ENCODE measurements at regions not wholly inside any gene's neighbourhood (a gene's known extent, or its start where the extent isn't known, plus 50 kb on each side); places are given as distances from the start of the nearest gene placed in this dataset.

GRCh38 chr2:164368896-164369295, 252.4 kb downstream of the GRB14 start:
- DNase-seq (ENCODE audit: extremely low spot score): no peak
- H3K9me3 ChIP-seq: no peaks in the 10 kb centered on the region
- no peak overlapping the region for H3K27ac ChIP-seq (replicated peaks in 1 of 4)
- 47% methylated on average over 2 of the region's 2 CpGs for WGBS
- H3K4me3 ChIP-seq: no peak overlapping the region
- H3K27me3 ChIP-seq: no peaks in the 10 kb centered on the region
- intact Hi-C loops (cut with DNase I): no loop called here
- no peak for TF ChIP-seq CTCF (IDR thresholded peaks at IDR 0.05)
- no peak for TF ChIP-seq EP300 (IDR thresholded peaks at IDR 0.05)
- peaks cover 0 to 6% (median 0%) of the 10 kb centered on the region in 4 donors for H3K4me1 ChIP-seq
- no peaks in the 10 kb centered on the region for H3K36me3 ChIP-seq

GRCh38 chr2:164363646-164364045, 257.6 kb downstream of the GRB14 start:
- TF ChIP-seq CTCF (IDR thresholded peaks at IDR 0.05): no peak
- TF ChIP-seq POLR2AphosphoS5 (IDR thresholded peaks at IDR 0.05): no peak
- no peak overlapping the region for H3K27ac ChIP-seq (replicated peaks in 1 of 4)
- H3K4me1 ChIP-seq: no peaks in the 10 kb centered on the region
- H3K27me3 ChIP-seq: no peaks in the 10 kb centered on the region
- intact Hi-C loops (cut with DNase I): no loop called here
- no peaks in the 10 kb centered on the region for H3K9me3 ChIP-seq
- no peak overlapping the region for H3K4me3 ChIP-seq
- DNase-seq (ENCODE audit: extremely low spot score): no peak
- H3K36me3 ChIP-seq: no peaks in the 10 kb centered on the region

GRCh38 chr2:164351536-164351935, 269.7 kb downstream of the GRB14 start:
- Histone ChIP-seq H3K36me3 (no peaks in the 10 kb centered on the region), H3K27me3 (no peaks in the 10 kb centered on the region), H3K4me3 (no peak overlapping the region), H3K4me1 (no peaks in the 10 kb centered on the region), H3K9me3 (no peaks in the 10 kb centered on the region), H3K27ac (replicated peaks in 1 of 4) (no peak overlapping the region)
- WGBS: 86% methylated on average over 2 of the region's 2 CpGs
- intact Hi-C loops (cut with DNase I): no loop called here
- TF ChIP-seq CTCF (IDR thresholded peaks at IDR 0.05) (no peak), EP300 (IDR thresholded peaks at IDR 0.05) (no peak), POLR2A (IDR thresholded peaks at IDR 0.05; ENCODE audit: low read depth) (no peak), POLR2AphosphoS5 (IDR thresholded peaks at IDR 0.05) (no peak)
- DNase-seq (ENCODE audit: extremely low spot score): no peak

GRCh38 chr2:164335947-164336346, 285.3 kb downstream of the GRB14 start:
- H3K9me3 ChIP-seq: peaks cover 0 to 5% (median 1%) of the 10 kb centered on the region in 4 donors
- 76% methylated on average over 2 of the region's 2 CpGs for WGBS
- DNase-seq (ENCODE audit: extremely low spot score): no peak

More at GRCh38 chr2:164335947-164336346, 285.3 kb downstream of the GRB14 start:
- intact Hi-C loops (cut with DNase I): no loop called here
- no peaks in the 10 kb centered on the region for H3K36me3 ChIP-seq
- TF ChIP-seq CTCF (IDR thresholded peaks at IDR 0.05) (no peak), EP300 (IDR thresholded peaks at IDR 0.05) (no peak), POLR2AphosphoS5 (IDR thresholded peaks at IDR 0.05) (no peak), POLR2A (IDR thresholded peaks at IDR 0.05; ENCODE audit: low read depth) (no peak)
- no peaks in the 10 kb centered on the region for H3K4me1 ChIP-seq
- no peaks in the 10 kb centered on the region for H3K27me3 ChIP-seq
- H3K27ac ChIP-seq (replicated peaks in 1 of 4): no peak overlapping the region
- H3K4me3 ChIP-seq: no peak overlapping the region

Data from esophagus muscularis mucosa (tissue), 4 donors.